ENCODE measurements at regions not wholly inside any gene's neighbourhood (a gene's known extent, or its start where the extent isn't known, plus 50 kb on each side); places are given as distances from the start of the nearest gene placed in this dataset.

GRCh38 chr9:99537996-99538395 lies 283.7 kb upstream of the NR4A3 start:
- TF ChIP-seq CTCF (conservative IDR thresholded peaks at IDR 0.05 in 1 of 2, IDR thresholded peaks at IDR 0.05 in 1 of 2; ENCODE audit: extremely low read depth in 1 of 2, insufficient read depth in 1 of 2, low read depth in 1 of 2, low read length in 2 of 2) (no peak), EZH2 (IDR thresholded peaks at IDR 0.05; ENCODE audit: borderline replicate concordance, low read length) (no peak)
